Kidney epithelial cell (primary cell): ENCODE measurements at regions not wholly inside any gene's neighbourhood (a gene's known extent, or its start where the extent isn't known, plus 50 kb on each side); places are given as distances from the start of the nearest gene placed in this dataset.

Source experiments
- DNase-seq: peaks from one replicate; pipeline ENCODE4 v3.0.0-alpha.2; 2010; ENCODE audit warnings: low read depth
- H3K27me3 ChIP-seq: 2 replicates; pipeline ENCODE4 v1.6.0; 2011; ENCODE audit warnings: low read length; ENCODE audit not compliant: control insufficient read depth, insufficient read depth
- H3K36me3 ChIP-seq: 2 replicates; pipeline ENCODE4 v1.5.1; 2011; ENCODE audit warnings: low read length; ENCODE audit not compliant: control insufficient read depth, insufficient read depth
- H3K4me3 ChIP-seq: 2 replicates; pipeline ENCODE4 v1.5.1; 2011; ENCODE audit warnings: low read depth, mild to moderate bottlenecking, control low read depth, low read length
- TF ChIP-seq, protein P1 (sequence below): IDR thresholded peaks from 2 replicates; pipeline ENCODE4 v1.5.1; 2011; ENCODE audit warnings: mild to moderate bottlenecking, moderate library complexity, low read length, control low read depth, inconsistent platforms; ENCODE audit not compliant: insufficient read depth, poor library complexity, severe bottlenecking

DNA sequence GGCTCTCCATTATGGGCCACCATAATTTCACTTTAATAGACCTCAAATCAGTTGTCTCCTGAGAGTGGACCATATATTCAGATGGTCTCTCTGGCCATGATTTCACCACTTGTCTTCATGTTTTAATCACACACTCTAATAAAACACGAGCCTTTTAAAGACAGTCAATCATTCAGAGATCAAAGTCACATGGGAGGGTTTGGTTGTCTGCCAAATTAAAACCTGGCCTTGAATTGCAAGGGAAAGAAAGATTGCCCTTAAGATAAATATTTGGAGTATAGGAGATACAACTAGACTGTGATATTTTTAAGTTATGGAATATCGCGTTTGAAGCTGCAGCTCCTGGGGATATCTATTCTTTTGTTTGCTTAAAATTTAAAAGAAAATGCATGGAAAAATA is 377.8 kb upstream of the DDX18 start:
- no peak for DNase-seq
- TF ChIP-seq, protein P1, sequence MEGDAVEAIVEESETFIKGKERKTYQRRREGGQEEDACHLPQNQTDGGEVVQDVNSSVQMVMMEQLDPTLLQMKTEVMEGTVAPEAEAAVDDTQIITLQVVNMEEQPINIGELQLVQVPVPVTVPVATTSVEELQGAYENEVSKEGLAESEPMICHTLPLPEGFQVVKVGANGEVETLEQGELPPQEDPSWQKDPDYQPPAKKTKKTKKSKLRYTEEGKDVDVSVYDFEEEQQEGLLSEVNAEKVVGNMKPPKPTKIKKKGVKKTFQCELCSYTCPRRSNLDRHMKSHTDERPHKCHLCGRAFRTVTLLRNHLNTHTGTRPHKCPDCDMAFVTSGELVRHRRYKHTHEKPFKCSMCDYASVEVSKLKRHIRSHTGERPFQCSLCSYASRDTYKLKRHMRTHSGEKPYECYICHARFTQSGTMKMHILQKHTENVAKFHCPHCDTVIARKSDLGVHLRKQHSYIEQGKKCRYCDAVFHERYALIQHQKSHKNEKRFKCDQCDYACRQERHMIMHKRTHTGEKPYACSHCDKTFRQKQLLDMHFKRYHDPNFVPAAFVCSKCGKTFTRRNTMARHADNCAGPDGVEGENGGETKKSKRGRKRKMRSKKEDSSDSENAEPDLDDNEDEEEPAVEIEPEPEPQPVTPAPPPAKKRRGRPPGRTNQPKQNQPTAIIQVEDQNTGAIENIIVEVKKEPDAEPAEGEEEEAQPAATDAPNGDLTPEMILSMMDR = no peak
- Histone ChIP-seq H3K27me3 (no peaks in the 10 kb centered on the region), H3K36me3 (no peaks in the 10 kb centered on the region), H3K4me3 (no peak overlapping the region)

DNA sequence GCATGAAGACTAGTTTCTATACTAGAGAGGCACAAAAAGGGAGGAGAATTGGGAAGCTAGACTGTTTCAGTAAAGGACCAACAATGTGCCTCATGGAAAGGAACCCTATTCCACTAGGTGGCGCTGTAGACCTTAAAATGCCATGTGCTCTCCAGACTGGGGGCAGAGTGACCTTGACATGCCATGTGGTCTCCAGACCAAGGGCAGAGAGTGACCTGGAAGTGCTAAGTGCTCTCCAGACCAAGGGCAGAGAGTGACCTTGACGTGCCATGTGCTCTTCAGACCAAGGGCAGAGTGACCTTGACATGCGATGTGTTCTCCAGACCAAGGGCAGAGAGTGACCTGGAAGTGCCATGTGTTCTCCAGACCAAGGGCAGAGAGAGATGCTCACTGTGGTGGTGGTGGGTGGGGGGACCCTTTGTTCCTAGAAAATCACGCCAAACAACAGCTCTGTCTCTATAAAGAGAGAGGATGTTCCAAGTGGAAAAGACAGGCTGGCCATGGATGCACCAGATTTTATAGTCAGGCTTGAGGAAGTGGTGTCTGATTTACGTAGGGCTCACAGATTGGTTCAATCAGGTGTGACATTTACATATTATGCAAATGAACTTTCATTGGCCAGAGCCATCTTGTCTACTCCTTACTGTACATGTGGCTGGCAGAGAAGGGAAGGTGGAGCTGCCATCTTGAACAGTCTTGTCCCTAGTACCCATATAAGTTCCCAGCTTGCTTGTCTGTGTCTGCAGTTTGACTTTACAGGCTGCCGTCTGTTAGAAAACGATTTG is 344.0 kb upstream of the DDX18 start:
- no peaks in the 10 kb centered on the region for H3K36me3 ChIP-seq
- no peaks in the 10 kb centered on the region for H3K27me3 ChIP-seq
- TF ChIP-seq, protein P1 = peak; percentile 47
- no peak for DNase-seq
- no peak overlapping the region for H3K4me3 ChIP-seq

DNA sequence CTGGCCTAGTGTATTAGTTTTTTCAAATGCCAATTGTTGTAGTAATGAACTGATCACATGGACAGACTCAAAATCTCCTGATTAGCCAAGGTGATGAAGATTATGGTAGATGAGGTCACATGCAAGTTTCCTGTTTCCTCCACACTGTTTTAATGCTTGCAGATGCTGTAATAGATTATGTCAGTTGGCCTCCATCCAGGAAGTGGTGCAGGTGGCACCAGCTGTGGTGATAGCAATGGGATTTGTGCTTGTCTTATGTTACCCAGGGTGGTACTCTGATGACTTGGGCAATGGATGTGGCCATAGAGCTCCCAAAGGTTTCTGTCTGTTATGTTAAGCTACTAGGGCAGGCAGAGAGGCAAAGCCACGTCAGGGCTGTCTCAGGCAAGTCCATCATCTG is 332.9 kb upstream of the DDX18 start:
- no peak overlapping the region for H3K4me3 ChIP-seq
- TF ChIP-seq, protein P1 = no peak
- no peaks in the 10 kb centered on the region for H3K27me3 ChIP-seq
- DNase-seq = no peak
- H3K36me3 ChIP-seq = no peaks in the 10 kb centered on the region

DNA sequence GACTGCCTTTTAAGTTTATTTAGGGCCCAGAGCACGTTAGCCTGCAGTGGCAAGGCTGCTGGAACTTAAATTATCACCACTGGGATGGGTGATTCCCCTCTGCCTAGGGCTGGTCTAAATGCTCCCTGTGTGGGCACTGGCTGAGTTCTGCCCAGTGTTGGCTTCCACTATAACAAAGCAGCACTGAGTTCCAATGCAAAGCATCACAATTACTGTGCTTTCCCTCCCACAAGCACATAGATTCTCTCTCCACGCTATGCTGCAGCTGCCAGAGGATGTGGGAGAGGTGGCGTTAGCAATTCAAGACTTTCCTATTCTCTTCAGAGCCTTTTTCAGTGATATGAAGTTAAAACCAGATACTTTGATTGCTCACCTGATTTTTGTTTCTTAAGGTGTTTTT is 328.9 kb upstream of the DDX18 start:
- DNase-seq = no peak
- H3K36me3 ChIP-seq = no peaks in the 10 kb centered on the region
- TF ChIP-seq, protein P1 = no peak

DNA sequence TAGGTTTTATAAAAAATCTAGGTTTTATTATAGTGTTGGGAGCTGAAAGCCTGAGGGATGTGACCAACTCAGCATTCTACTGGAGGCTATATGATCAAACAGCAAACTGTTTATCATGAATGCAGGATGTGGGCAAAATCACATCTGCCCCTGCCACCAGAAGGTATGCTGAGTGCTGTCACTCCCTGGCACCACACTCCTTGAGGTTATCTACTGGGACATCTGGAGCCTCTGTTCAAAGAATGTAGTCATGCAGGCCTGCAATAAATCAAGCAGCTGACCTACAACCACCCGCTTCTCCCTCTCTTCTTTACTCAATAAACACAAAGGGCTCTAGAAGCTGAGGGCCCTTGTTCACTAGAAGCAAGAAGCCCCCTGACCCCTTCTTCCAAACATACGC is 328.4 kb upstream of the DDX18 start:
- Histone ChIP-seq H3K4me3 (no peak overlapping the region), H3K27me3 (no peaks in the 10 kb centered on the region), H3K36me3 (no peaks in the 10 kb centered on the region)
- no peak for DNase-seq
- TF ChIP-seq, protein P1 = no peak

More for the DNA sequence above, 328.9 kb upstream of the DDX18 start:
- Histone ChIP-seq H3K4me3 (no peak overlapping the region), H3K27me3 (no peaks in the 10 kb centered on the region)
